ENCODE measurements at regions not wholly inside any gene's neighbourhood (a gene's known extent, or its start where the extent isn't known, plus 50 kb on each side); places are given as distances from the start of the nearest gene placed in this dataset.

- TF ChIP-seq, protein P1, sequence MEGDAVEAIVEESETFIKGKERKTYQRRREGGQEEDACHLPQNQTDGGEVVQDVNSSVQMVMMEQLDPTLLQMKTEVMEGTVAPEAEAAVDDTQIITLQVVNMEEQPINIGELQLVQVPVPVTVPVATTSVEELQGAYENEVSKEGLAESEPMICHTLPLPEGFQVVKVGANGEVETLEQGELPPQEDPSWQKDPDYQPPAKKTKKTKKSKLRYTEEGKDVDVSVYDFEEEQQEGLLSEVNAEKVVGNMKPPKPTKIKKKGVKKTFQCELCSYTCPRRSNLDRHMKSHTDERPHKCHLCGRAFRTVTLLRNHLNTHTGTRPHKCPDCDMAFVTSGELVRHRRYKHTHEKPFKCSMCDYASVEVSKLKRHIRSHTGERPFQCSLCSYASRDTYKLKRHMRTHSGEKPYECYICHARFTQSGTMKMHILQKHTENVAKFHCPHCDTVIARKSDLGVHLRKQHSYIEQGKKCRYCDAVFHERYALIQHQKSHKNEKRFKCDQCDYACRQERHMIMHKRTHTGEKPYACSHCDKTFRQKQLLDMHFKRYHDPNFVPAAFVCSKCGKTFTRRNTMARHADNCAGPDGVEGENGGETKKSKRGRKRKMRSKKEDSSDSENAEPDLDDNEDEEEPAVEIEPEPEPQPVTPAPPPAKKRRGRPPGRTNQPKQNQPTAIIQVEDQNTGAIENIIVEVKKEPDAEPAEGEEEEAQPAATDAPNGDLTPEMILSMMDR (IDR thresholded peaks at IDR 0.05): no peak
- Mint-ChIP-seq H3K9me3 (no peaks in the 10 kb centered on the region), H3K27ac (no peak overlapping the region), H3K4me3 (no peak overlapping the region), H3K4me1 (ENCODE audit: low read depth) (peaks cover 70% of the 10 kb centered on the region), H3K36me3 (ENCODE audit: low read depth) (peaks cover 13% of the 10 kb centered on the region), H3K27me3 (ENCODE audit: insufficient read depth) (no peaks in the 10 kb centered on the region; the same call in 1 of the 2 replicates)
- no peak for DNase-seq
These were observed 376.9 kb downstream of the MTX2 start for GRCh38 chr2:176646033-176646615.

- H3K4me3 Mint-ChIP-seq: no peak overlapping the region
- H3K27ac Mint-ChIP-seq: no peak overlapping the region
- peaks cover 13% of the 10 kb centered on the region for H3K36me3 Mint-ChIP-seq (ENCODE audit: low read depth)
- TF ChIP-seq, protein P1 (IDR thresholded peaks at IDR 0.05): no peak
- peaks cover 66% of the 10 kb centered on the region for H3K4me1 Mint-ChIP-seq (ENCODE audit: low read depth)
- no peaks in the 10 kb centered on the region for H3K9me3 Mint-ChIP-seq
- H3K27me3 Mint-ChIP-seq (ENCODE audit: insufficient read depth): no peaks in the 10 kb centered on the region; the same call in 1 of the 2 replicates
- no peak for DNase-seq
These were observed 378.3 kb downstream of the MTX2 start for GRCh38 chr2:176647325-176648165.

DNA sequence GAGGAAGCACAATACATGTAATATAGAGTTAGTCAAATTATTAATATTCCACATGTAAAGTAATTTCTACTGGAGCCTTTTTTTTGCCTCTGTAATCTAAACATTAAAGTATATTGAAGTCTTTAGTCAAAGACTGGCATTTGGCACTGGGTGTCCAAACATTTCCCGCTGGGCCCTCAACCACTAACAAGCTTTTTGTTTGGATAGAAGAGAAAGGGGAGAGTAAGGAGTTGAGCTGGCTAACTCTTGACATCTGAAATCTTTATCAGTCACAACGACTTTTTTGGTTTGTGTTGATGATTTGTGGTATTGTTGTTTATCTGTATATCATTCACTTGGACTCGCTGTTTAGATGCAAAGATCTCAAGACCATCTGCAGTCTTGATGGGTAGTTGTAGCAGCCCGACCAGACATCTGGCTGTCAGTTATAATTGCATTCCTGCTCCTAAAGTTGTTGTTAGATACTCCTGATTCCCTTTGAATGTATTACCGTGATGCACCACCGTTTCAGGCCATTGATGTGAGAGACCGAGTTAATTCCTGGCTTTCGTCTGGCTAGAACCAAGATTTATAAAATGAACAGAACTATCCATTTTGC is 379.6 kb downstream of the MTX2 start:
- peaks cover 66% of the 10 kb centered on the region for H3K4me1 Mint-ChIP-seq (ENCODE audit: low read depth)
- no peaks in the 10 kb centered on the region for H3K9me3 Mint-ChIP-seq
- no peak overlapping the region for H3K27ac Mint-ChIP-seq
- no peaks in the 10 kb centered on the region; the same call in 1 of the 2 replicates for H3K27me3 Mint-ChIP-seq (ENCODE audit: insufficient read depth)
- peaks cover 12% of the 10 kb centered on the region for H3K36me3 Mint-ChIP-seq (ENCODE audit: low read depth)
- TF ChIP-seq, protein P1 (IDR thresholded peaks at IDR 0.05): no peak
- no peak overlapping the region for H3K4me3 Mint-ChIP-seq
- DNase-seq: no peak

- TF ChIP-seq, protein P1 (IDR thresholded peaks at IDR 0.05): peak; percentile 53
- Mint-ChIP-seq H3K9me3 (no peaks in the 10 kb centered on the region), H3K4me3 (peak overlapping the region; percentile 64; the same call in 1 of the 2 replicates), H3K4me1 (ENCODE audit: low read depth) (peaks cover 58% of the 10 kb centered on the region), H3K36me3 (ENCODE audit: low read depth) (peaks cover under 1% of the 10 kb centered on the region; the same call in 1 of the 2 replicates), H3K27ac (no peak overlapping the region), H3K27me3 (ENCODE audit: insufficient read depth) (no peaks in the 10 kb centered on the region; the same call in 1 of the 2 replicates)
- DNase-seq: no peak
These were observed 381.0 kb downstream of the MTX2 start for GRCh38 chr2:176650104-176650837.

- no peak for DNase-seq
- peak overlapping the region; percentile 64; the same call in 1 of the 2 replicates for H3K4me3 Mint-ChIP-seq
- no peaks in the 10 kb centered on the region for H3K9me3 Mint-ChIP-seq
- no peaks in the 10 kb centered on the region for H3K36me3 Mint-ChIP-seq (ENCODE audit: low read depth)
- no peaks in the 10 kb centered on the region; the same call in 1 of the 2 replicates for H3K27me3 Mint-ChIP-seq (ENCODE audit: insufficient read depth)
- peaks cover 62% of the 10 kb centered on the region for H3K4me1 Mint-ChIP-seq (ENCODE audit: low read depth)
- no peak overlapping the region for H3K27ac Mint-ChIP-seq
- TF ChIP-seq, protein P1 (IDR thresholded peaks at IDR 0.05): no peak
These were observed 381.8 kb downstream of the MTX2 start for GRCh38 chr2:176650838-176651555.
